Pancreas (tissue), 10 donors: ENCODE measurements at regions not wholly inside any gene's neighbourhood (a gene's known extent, or its start where the extent isn't known, plus 50 kb on each side); places are given as distances from the start of the nearest gene placed in this dataset.
"Not testable (repeated sequence)": the region's sequence is repeated elsewhere in the genome, so short reads cannot be mapped to it uniquely, and the experiment has no call there.

Source experiments
- ATAC-seq, 4 donors: fragments of 200-7000 bp; cut with Tn5 transposase; one replicate each; pipeline versions ENCODE4 v1.8.0 to v1.9.1; 2020; ENCODE audit warnings: mild to moderate bottlenecking in 4 of 4, moderate library complexity in 4 of 4
- DNase-seq, 6 donors: peaks; one replicate each; pipeline ENCODE4 v3.0.0-alpha.2; 2020
- FAIRE-seq: peaks from 2 replicates; lab custom pipeline; 2012; peaks lifted over from hg19 to GRCh38; lab: Jason Lieb, UNC
- H3K27ac ChIP-seq, 4 donors: fragments of 200-600 bp; sonication (generic); 1 replicate in 3 of 4; 2 replicates in 1 of 4; pipeline versions ENCODE4 v1.5.0 to v1.8.0; 2020
- H3K27me3 ChIP-seq, 4 donors: fragments of 200-600 bp; one replicate each; pipeline ENCODE4 v1.8.0; 2021
- H3K36me3 ChIP-seq, 3 donors: fragments of 200-600 bp; sonication (generic) in 1 of 3; one replicate each; pipeline versions ENCODE4 v1.5.0 to v1.8.0; 2020 to 2021
- H3K4me1 ChIP-seq, 3 donors: fragments of 200-600 bp; one replicate each; pipeline ENCODE4 v1.8.0; 2021
- H3K4me3 ChIP-seq, 4 donors: fragments of 200-600 bp; sonication (generic) in 2 of 4; one replicate each; pipeline versions ENCODE4 v1.5.0 to v1.8.0; 2020 to 2021
- H3K9me3 ChIP-seq, 4 donors: fragments of 200-600 bp; one replicate each; pipeline ENCODE4 v1.8.0; 2021
- WGBS, 2 donors: extraction: QIAGEN DNeasy Blood & Tissue Kit; methylation state at CpG; one replicate each; pipeline ENCODE4 v1.1.7; 2013; 5-methylcytosine and 5-hydroxymethylcytosine counted together
- intact Hi-C, 3 donors: fragments of 100-400 bp; cut with DNase I; formaldehyde crosslinking; loops; one replicate each; pipeline versions ENCODE4 v1.11.1 to v1.14.2; 2022
- TF ChIP-seq, protein P1 (sequence below), 4 donors: fragments of 200-600 bp; sonication (generic) in 3 of 4; IDR thresholded peaks; one replicate each; pipeline versions ENCODE4 v1.5.0 to v1.8.0; 2021; ENCODE audit warnings: antibody characterized with exemption in 4 of 4
- donor health status: healthy with polysubstance abuse.
- donor health status: DM: no; HTN: no; CAD: no; lungs with moderate emphysema.
- donor health status: DM: no; HTN: no; CAD: no.
- donor health status: control.
- donor health status: control.
- donor health status: Bipolar disorder and iron deficiency.
- donor health status: DM: yes; HTN: yes; CAD: no.
- donor health status: DM: no; HTN: no; CAD: no.
- donor health status: DM: no; HTN: no; CAD: no.
- donor health status: DM: yes; HTN: yes; CAD: no.

DNA sequence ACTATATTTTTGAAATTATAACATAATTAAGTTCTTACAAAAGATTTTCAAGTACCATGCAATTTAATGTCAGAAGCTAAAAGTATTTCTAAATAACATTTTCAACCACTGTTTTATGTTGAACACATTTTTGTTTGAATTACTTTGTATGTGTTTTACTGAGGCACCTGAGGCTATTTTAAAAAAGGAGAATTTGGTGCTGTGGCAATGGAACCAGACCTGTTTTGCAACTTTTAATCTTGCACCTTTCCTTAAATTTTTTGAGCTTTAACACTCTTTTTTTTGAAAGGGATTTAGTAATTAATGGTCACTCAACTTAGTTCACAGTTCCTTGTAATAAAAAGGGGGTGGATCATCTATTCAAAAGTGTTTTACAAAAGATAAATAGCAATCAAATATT, 561.6 kb downstream of the ZBBX start:
- DNase-seq: no peak
- ATAC-seq: no peak
- no peak for FAIRE-seq
- Histone ChIP-seq H3K27ac (no peak overlapping the region), H3K27me3 (no peaks in the 10 kb centered on the region), H3K36me3 (no peaks in the 10 kb centered on the region), H3K4me1 (no peaks in the 10 kb centered on the region), H3K4me3 (no peak overlapping the region), H3K9me3 (no peaks in the 10 kb centered on the region)
- intact Hi-C loops: no loop called here
- TF ChIP-seq, protein P1, sequence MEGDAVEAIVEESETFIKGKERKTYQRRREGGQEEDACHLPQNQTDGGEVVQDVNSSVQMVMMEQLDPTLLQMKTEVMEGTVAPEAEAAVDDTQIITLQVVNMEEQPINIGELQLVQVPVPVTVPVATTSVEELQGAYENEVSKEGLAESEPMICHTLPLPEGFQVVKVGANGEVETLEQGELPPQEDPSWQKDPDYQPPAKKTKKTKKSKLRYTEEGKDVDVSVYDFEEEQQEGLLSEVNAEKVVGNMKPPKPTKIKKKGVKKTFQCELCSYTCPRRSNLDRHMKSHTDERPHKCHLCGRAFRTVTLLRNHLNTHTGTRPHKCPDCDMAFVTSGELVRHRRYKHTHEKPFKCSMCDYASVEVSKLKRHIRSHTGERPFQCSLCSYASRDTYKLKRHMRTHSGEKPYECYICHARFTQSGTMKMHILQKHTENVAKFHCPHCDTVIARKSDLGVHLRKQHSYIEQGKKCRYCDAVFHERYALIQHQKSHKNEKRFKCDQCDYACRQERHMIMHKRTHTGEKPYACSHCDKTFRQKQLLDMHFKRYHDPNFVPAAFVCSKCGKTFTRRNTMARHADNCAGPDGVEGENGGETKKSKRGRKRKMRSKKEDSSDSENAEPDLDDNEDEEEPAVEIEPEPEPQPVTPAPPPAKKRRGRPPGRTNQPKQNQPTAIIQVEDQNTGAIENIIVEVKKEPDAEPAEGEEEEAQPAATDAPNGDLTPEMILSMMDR (IDR thresholded peaks at IDR 0.05): no peak

DNA sequence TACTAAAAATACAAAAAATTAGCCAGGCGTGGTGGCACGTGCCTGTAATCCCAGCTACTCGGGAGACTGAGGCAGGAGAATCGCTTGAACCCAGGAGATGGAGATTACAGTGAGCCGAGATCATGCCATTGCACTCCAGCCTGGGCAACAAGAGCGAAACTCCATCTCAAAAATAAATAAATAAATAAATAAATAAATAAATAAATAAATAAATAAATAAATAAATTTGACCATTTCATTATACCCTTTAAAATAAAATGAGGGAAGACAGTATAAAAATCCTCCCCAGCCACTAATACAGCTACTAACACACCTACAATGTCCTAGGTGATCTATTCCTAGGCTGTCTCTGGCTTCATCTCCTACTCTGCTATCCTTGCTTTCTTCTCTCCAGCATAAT, 562.8 kb downstream of the ZBBX start:
- ATAC-seq, H3K9me3 ChIP-seq, intact Hi-C loops, H3K27me3 ChIP-seq, H3K4me3 ChIP-seq, DNase-seq, H3K27ac ChIP-seq, H3K36me3 ChIP-seq, H3K4me1 ChIP-seq, FAIRE-seq: not testable (repeated sequence)
- WGBS, 2 donors: 87 to 92% methylated on average over 6 of the region's 6 CpGs

DNA sequence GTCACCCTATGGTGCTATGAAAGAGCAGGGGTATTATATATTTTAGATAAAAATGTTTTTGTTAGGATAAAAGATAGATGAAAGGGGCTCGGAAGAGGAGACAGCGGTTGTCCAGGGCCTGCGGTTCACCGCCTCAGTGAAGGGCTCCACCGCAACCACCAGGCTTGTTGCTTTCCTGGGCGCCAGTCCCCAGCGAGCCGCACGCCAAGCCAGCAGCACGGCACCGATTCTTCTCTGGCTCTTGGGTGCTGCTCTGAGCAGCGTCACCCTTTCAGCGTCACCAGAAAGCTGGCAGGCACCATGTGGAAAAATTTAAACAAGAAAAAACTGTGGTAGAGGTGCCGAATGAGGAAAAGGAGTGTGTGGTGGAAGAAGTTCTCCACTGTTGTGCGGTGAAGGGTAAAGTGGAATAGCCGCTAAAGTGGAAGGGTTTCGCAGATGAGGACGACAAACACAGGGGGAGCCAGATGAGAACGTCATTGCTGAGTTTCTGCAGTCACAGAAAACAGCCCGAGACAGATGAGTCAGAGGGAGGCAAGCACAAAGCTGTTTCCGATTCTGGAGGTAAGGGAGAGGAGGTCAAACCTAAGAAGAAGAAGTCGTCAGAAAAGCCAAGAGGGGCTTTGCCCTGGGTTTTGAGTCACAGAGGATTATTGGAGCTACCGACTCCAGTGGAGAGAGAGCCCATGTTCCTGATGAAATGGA, 569.2 kb downstream of the ZBBX start:
- Histone ChIP-seq H3K9me3 (no peaks in the 10 kb centered on the region), H3K4me1 (peaks cover 0 to 4% (median 0%) of the 10 kb centered on the region in 3 donors), H3K27ac (no peak overlapping the region), H3K36me3 (no peaks in the 10 kb centered on the region), H3K4me3 (no peak overlapping the region), H3K27me3 (peaks cover 0 to 5% (median 0%) of the 10 kb centered on the region in 4 donors)
- intact Hi-C loops: no loop called here
- FAIRE-seq: no peak
- DNase-seq: no peak
- TF ChIP-seq, protein P1 (IDR thresholded peaks at IDR 0.05): no peak
- 86 to 95% methylated on average over 23 of the region's 23 CpGs for WGBS, 2 donors
- no peak for ATAC-seq

DNA sequence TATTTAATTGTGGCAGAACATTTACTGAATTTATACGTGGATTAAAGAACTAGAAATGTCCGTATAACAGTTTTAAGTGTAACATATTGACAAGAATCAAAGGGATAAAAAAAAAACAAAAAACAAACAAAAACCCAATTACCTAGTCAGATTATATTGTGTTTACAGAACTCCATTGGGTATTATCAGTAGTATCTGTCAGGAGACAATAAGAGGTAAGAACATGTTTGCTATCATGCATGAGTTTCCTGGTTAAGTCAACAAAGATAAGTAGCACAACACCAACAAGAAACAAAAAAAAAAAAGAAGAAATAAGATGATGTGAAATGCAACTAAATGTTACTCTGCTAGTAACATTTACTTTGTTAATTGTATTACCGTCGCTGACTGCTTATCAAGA, 570.6 kb downstream of the ZBBX start:
- ATAC-seq: no peak
- DNase-seq: no peak
- H3K36me3 ChIP-seq: no peaks in the 10 kb centered on the region
- no peaks in the 10 kb centered on the region for H3K9me3 ChIP-seq
- FAIRE-seq: no peak
- no peak overlapping the region for H3K4me3 ChIP-seq
- no peak overlapping the region for H3K27ac ChIP-seq
- intact Hi-C loops: no loop called here
- H3K4me1 ChIP-seq: peaks cover 0 to 4% (median 0%) of the 10 kb centered on the region in 3 donors
- TF ChIP-seq, protein P1 (IDR thresholded peaks at IDR 0.05): no peak
- peaks cover 0 to 5% (median 0%) of the 10 kb centered on the region in 4 donors for H3K27me3 ChIP-seq
- 36 to 37% methylated on average over 4 of the region's 4 CpGs for whole genome bisulfite sequencing, 2 donors

DNA sequence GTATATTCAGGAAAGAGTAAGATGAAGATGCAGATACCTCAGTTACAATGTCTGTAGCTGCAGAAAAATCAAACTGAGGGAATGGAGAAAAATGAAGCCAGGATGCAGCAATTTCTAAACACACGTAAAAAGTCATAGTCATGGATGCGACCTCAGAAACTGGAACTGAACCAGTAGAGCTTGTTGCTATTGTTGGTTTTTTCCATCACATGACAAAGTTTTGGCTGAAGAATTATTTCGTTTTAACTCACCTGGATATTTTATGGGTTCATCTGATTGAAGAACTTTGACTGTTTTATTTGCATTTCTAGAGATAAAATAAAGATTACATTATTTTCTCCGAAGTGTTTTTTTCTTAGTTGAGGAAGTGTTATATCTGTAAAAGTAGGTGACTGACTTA, 591.2 kb downstream of the ZBBX start:
- ATAC-seq (no peak), DNase-seq (no peak), FAIRE-seq (no peak)
- no peaks in the 10 kb centered on the region for H3K9me3 ChIP-seq
- no peak overlapping the region for H3K27ac ChIP-seq
- intact Hi-C loops: no loop called here
- WGBS, 2 donors: 43 to 55% methylated on average over 4 of the region's 4 CpGs
- H3K4me1 ChIP-seq: no peaks in the 10 kb centered on the region
- no peaks in the 10 kb centered on the region for H3K27me3 ChIP-seq
- no peaks in the 10 kb centered on the region for H3K36me3 ChIP-seq
- no peak overlapping the region for H3K4me3 ChIP-seq
- TF ChIP-seq, protein P1 (IDR thresholded peaks at IDR 0.05): no peak
